GM12872 (cell line): ENCODE measurements at regions not wholly inside any gene's neighbourhood (a gene's known extent, or its start where the extent isn't known, plus 50 kb on each side); places are given as distances from the start of the nearest gene placed in this dataset.

ENCODE experiments used
- CTCF ChIP-seq: IDR thresholded peaks from 3 replicates; pipeline ENCODE4 v1.5.1; 2011; ENCODE audit warnings: low read depth, mild to moderate bottlenecking, low read length, moderate library complexity; ENCODE audit not compliant: insufficient read depth

DNA sequence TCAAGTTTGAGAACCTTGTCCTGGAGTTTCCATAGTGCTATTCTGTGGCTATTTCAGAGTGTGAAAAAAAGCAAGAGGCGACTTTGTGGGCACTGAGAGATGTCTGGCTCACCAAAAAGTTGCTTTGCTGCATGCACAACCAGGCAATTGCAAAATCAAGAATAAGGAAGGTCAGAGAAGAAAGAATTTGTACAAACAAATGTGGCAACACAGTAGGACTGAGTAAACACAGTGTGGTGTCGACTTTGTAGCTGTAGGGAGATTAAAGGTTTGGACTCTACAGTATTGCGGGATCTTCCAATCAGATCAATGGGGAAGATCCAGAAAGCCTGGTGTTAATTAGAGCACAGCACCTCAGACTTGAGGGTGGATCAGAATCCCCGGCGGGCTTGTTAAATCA is 88.1 kb upstream of the PLPP4 start:
- no peak for TF ChIP-seq CTCF

GRCh38 chr10:120369856-120370276 is 87.2 kb upstream of the PLPP4 start:
- no peak for TF ChIP-seq CTCF

DNA sequence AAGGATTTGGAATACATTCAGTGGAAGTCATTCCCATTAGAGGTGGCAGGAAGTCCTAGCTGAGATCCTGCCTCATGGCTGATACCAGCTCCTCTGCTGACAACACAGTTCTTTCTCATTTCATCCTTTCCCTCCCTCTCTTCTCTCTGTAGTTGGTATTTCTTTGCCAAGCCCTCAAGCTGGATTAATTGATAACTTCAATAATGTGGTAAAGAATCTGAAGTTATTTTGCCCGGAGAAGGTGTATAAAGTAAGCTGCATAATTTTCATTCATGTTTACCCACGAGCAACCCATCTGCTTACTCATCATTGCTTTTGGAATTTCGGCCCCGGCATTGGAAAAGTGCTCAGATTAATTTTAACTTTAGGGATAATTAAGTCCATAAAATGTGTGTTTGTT is 85.2 kb upstream of the PLPP4 start:
- TF ChIP-seq CTCF: no peak

DNA sequence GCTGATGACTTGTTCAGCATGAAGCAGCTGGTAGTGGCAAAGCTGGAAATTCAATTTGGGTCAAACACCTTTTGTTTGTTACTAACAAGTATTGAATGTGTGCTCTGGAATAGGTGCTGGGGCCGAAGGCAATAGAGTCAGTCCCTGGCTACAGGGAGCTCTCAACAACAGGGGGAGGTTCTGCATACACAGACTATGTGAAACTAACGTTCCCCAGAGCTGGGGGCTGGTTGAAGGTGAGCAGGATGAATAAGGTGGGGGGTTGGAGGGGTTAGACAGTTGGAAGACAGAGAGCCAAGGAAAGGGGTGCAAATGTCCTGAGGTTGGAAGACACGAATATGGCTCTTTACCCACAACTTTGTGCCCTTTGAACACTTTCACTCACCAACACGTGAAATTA is 84.1 kb upstream of the PLPP4 start:
- no peak for TF ChIP-seq CTCF

GRCh38 chr10:120375666-120376065 is 81.4 kb upstream of the PLPP4 start:
- no peak for TF ChIP-seq CTCF

DNA sequence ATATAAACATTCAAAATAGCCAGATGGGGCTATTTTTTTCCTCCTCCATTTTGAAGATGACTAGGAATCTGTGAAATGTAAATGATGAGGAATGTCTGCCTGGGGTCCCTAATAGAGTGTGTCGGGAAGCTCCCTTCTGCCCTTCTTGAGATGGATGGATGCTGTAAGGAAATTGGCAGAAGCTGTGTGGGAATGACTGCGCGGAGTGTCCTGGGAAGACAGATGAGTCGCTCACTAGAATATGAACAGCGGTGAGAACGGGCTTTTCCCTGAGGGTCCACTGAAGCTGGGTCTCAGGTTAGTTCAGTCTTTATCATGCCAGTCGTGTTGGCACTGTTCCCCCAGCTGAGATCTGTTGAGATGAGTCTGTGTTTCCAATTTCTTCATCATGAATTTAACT is 75.1 kb upstream of the PLPP4 start:
- no peak for TF ChIP-seq CTCF

DNA sequence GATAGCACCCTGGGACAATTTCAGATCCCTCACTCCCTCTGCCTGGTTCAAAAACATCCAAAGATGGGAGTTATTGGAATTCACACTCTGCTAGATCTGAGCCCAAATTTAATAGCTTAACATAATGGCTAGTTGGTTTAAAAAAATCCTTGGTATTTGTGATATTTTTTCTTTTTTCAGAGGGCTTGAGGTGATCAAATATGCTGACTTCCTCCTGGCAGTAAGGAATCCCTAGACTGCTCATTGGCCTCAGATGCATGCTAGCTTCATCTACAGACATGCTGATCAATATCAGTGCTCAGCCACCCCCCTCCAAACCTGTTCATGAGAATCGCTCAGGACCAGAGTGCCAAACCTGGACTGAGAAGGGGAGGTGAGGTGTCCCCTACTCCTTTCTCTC is 74.7 kb upstream of the PLPP4 start:
- no peak for TF ChIP-seq CTCF

- no peak for TF ChIP-seq CTCF
Measured at GRCh38 chr10:120385992-120386391, 71.0 kb upstream of the PLPP4 start.
